Ammon's horn (tissue), 1 donor: ENCODE measurements at regions not wholly inside any gene's neighbourhood (a gene's known extent, or its start where the extent isn't known, plus 50 kb on each side); places are given as distances from the start of the nearest gene placed in this dataset.

Source experiments
- DNase-seq: peaks from one replicate; pipeline ENCODE4 v3.0.0-alpha.2; 2016; ENCODE audit warnings: low spot score

DNA sequence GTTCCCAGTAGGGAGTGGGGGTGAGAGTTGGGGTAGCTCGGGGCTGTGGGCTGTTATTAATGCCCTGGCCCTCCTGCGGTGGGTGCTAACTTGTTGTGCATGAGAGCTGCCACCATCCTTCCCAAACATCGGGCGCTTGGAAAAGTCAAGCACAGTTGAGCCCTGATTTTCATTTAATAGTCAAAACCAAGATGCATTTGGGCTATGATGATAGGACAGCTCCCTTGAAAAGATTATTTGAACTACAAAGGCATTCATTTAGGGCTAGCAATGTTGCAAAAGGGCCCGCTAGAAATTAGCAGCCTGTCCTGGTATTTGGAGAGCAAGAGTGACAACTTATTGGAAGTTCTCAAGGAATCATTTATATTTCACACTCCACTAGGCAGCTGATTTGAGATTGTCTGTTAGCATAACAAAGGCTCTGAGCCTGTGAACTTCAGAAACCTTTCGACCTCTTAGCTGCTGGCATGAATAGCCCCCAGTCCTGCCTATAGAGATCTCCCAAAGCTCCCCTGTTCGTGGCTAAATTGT, 128.2 kb upstream of the TMEM161B start:
- DNase-seq, result no peak

DNA sequence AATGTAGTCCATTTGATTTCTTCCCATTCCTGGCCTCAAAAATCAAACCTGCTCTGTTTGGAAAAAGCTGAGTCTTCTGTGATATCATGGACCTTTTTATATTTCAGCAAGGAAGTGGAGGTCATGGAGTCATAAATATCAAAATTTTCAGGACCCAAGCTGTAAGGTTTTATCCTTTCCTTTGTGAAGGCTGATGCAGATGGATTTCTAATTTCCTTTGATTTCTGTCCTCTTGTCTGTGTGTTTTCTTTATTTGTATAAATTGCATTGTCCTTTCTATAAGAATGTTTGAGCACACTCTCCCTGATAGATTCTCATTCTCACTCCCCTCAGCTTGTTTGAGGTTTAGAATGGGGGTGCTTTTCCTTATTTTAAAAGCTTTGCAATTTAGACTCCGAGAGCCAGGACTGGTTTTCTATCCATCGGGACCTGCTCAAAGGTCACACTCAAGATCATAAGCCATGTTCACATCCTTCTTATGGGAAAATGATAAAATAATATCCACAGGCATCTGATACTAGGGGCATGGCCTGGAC, 127.4 kb upstream of the TMEM161B start:
- no peak for DNase-seq

DNA sequence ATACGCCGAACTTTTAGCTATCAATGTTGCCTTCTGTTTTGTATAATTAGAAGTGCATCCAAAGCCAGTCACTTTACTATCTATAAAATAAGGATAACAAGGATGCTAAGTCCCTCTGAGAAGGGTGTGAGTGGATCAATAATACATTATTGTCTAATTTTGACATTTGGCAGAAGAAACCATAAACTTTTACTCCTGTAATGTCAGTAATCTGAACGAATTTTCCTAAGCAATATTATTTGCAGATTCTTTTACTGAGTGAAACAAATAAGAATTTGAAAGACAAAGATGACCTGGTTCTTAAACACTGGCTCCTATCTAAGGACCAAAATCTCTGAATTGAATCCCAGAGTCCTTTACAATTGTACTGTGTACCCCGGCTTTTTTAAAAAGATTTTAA, 126.6 kb upstream of the TMEM161B start:
- no peak for DNase-seq

GRCh38 chr5:88394536-88395175, 126.0 kb upstream of the TMEM161B start:
- peak; percentile 29 for DNase-seq

DNA sequence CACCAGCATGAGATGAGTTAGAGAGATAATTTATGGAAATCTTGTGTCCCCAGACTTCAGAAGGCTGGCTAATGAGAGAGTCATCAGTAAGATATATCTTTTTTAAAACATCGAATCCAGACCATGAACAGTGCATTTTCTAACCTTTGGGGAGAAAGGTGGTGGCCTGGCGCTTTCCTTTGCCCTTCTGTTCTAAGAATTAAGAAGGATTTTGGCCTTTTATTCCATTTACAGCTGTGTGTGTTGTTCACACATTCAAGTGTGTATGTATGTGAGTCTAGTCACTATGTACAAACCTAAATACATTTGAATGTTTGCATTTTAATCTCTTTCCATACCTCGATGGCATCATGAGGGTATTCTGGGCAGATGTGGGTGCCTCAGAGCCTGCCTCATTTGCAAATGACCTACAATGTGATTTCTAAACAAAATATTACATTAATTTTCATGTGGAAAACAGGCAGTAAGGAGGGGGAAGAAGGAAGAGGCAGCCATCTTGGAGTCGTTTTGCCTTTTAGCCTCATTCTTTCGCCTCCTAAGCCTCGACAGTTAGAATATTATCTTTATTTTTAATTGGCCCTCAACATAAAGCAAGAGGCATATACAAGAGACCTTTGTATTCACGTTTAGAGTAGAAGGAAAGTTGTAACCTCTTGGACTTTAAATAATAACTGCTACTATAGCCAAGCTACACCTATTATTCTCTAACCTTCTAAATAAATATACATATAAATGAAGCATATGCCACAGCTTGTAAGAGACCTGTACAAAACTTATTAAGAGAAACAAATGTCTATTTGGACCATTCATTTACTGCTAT, 125.3 kb upstream of the TMEM161B start:
- peak; percentile 35 for DNase-seq

DNA sequence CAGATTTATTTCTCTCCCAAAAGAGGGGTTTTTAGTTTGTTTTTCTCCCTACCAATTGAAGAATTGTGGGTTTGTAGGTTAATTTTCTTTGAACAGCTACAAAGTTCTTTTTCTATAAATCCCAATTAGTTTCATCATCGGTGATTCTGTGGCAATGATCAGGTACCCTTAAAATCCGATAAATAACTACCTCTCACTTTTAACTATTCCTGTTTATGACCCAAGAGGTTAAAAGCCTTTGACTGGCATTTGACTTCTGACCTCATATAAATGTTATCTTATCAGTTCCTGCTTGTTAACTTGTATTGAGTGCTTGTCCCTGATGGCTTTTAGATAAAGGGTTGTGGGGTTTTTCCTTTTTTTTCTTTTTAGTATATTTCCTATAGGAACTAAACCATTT, 124.4 kb upstream of the TMEM161B start:
- no peak for DNase-seq

- DNase-seq, result no peak
Observed at GRCh38 chr5:88391991-88392390, 123.3 kb upstream of the TMEM161B start.

GRCh38 chr5:88391116-88391515, 122.5 kb upstream of the TMEM161B start:
- peak; percentile 68 for DNase-seq

- no peak for DNase-seq
Observed at GRCh38 chr5:88390481-88390880, 121.8 kb upstream of the TMEM161B start.

DNA sequence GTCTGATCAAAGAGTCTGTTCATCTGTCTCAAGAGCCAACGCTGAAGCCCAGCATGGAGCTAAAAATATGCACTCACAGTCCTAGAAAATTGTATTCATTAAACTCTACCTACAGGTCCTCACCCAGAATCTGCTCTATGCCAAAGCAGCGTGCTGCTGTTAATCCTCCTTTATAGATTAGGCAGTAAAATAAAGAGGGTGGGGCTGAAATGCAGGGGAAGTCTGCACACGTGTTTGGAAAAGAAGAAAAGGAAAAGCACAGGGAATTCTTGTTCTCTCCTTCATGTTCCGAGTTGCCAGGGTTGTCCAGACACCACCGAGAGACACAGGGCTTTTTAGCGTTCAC, 121.4 kb upstream of the TMEM161B start:
- peak; percentile 33 for DNase-seq

DNA sequence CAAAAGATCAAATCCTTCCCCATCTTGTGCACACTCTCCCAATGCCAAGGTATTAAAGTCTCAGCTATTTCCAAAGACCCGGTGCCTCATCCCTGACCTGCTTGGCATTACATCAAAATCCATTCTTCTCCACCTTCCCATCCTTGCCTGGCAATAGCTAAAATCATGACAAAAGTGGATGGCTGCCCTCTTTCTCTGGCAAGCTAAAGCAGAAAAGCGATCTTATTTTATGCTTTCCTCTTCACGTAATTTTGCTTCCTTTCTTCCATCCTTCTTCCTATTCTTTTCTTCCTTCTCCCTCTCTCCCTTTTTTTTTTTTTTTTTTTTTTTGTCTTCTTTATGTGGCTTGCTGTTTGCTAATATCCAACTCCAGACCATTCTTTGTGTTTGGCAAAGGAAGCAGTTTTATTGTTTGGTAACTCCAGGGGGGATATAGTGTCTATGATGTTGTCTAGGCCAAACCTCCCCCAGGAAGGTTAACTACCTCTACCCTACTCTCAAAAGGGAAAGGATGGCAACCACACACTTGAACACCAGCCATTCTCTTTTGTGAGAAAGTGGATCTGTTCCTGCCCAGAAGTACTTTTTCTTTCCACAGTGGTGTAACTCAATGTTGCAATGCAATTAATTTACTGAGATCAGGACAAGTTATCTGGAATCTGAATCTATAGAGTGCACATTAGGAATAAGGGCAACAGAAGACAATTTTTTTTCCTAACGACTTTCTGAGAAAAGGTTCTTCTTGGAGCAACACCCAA, 120.9 kb upstream of the TMEM161B start:
- peak; percentile 39 for DNase-seq

DNA sequence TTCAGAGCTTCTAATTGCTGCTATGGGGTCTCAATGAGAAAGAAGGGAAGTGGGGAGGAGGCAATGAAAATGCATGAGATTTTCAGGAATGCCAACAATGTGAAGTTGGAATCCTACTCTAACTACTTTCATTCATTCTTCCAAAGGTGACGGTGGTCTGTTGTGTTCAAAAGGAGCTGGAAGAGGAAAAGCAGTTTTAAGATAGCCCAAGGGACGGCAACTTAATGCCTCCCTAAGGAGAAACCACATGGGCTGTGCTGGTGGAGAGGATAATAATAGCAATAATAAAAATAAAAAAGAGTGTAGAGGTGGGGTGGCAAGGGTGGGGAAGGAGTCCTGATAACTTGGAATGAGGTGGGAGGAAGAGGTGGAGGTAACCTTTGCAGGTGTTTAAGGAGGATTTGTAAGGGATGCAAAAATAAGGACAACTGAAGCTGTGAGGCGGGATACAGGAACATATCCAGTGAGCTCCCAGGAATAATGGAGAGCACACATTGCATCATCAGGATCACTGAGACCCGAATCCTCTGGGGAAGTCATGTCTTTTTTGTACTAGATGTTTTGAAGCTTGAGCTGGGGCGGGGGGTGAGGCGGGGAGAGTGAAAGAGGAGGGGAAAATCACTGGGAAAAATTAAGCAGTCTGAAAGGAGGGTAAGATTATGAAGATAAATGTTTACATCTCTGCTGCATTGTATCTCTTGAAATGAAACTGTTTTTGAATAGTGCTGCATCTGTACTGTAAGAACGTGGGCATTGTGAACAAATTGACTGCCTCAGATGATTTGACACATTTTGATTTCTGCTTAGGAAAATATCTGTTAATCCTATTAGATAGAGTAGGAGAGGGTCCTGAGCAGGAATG, 120.1 kb upstream of the TMEM161B start:
- peak; percentile 32 for DNase-seq

- no peak for DNase-seq
Observed at GRCh38 chr5:88384886-88385285, 116.2 kb upstream of the TMEM161B start.

- DNase-seq, result no peak
Observed at GRCh38 chr5:88380332-88380731, 111.7 kb upstream of the TMEM161B start.

DNA sequence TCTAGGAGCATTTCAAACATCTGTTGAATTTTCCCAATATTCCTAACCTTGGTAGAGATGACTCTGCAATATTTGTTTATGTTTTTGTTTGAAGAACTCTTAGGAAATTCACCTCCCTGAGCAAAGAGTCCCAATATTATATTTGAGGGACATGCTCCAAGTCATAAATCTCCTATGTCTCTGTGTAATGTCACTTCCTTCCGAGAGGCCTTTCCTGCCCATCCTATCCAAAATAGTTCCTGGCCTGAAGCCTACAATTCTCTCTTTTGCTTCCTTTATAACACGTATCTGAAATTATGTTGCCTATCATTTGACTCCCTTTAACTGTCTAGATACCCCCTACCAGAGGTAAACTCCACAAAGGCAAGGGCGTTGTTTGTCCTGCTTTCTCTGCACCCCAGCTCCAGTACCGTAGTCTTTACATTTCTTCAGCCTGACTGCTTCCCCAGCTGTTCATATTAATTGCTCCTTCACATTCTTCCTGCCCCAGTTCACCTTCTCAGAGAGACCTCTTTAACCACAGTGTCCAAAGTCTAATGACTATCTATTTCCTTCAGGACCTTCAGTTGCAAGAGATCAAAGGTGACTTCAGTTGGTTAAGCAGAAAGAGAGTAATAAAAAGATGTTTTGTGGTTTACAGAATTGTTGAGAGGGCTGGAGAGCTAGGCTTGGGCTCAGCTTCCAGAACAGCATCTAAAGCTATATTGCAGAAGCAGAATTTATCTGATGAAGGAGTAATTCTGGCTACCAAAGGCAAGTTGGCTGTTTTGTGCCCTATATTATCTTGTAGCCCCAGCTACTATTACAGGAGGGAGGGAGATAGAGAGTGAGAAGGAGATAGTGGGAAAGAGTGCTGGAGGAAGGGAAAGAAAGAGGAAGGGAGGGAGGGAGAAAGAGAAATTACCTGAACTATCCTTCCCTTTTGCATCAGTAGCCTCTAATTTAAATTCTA, 109.3 kb upstream of the TMEM161B start:
- no peak for DNase-seq

DNA sequence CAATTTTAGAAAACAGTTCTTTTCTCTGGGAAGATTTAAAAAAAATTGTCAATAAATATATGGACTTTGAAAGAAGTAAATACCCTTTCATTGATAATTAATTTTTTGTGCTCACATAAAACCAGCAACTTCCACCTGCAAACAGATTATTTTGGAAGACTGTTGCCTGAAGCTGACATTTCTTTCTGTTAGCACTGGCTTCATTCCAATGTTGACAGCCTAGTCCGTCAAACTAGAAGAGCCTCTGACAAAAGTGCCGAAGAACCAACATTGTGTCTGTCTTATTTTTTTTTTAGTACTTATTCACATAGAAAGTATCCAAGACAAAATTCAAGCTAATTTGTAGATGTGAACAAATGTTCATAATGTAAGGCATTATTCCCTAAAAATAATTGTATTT, 108.6 kb upstream of the TMEM161B start:
- DNase-seq, result no peak

GRCh38 chr5:88376728-88377127, 108.1 kb upstream of the TMEM161B start:
- DNase-seq, result no peak

DNA sequence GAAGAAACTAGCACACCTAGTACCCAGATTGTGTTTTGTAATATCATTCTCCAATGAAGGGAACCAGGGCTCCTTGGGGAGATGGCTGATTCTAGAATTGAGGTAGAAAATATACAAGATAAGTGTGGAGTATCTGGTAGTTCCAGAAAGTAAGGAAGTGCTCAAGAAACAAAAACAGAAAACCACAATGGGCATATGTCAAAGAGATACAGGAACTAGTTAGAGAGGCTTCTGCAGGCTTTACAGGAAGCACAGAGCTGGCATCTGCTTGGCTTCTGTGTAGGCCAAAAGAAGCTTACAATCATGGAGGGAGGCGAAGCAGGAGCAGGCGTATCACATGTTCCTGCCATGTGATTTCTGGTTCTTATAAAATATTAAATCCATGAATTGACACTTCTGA, 105.7 kb upstream of the TMEM161B start:
- DNase-seq, result no peak

- DNase-seq, result no peak
Observed at GRCh38 chr5:88370824-88371223, 102.2 kb upstream of the TMEM161B start.

DNA sequence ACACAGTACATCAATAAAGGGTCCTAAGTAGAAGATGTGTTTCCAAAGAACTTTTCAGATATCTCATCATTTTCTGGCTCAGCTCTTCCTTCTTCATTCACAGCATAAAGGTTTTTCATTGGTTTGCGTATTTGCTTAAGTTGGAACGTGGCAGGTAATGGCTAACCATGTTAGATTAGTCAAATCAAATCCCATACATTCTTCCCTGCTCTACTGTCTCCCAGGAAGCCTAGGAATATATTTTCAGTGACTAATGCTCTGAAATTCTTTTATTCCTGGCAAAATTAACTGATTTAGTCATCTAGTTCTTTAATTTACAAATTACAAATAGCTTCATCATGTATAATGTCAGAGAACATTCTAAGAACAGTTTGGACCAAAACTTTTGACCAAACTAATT, 99.6 kb upstream of the TMEM161B start:
- no peak for DNase-seq
